A204.1 (cell line): ENCODE measurements at regions not wholly inside any gene's neighbourhood (a gene's known extent, or its start where the extent isn't known, plus 50 kb on each side); places are given as distances from the start of the nearest gene placed in this dataset.
"Not testable (repeated sequence)": the region's sequence is repeated elsewhere in the genome, so short reads cannot be mapped to it uniquely, and the experiment has no call there.

Experiments used
- FAIRE-seq: peaks from 2 replicates; lab custom pipeline; 2012; peaks lifted over from hg19 to GRCh38; lab: Jason Lieb, UNC

- no peak for FAIRE-seq
These were observed 165.8 kb upstream of the ADCY1 start for GRCh38 chr7:45408409-45408737.

GRCh38 chr7:45410893-45411292 is 163.3 kb upstream of the ADCY1 start:
- FAIRE-seq = no peak

GRCh38 chr7:45413419-45413818 is 160.7 kb upstream of the ADCY1 start:
- no peak for FAIRE-seq

GRCh38 chr7:45414226-45414625 is 159.9 kb upstream of the ADCY1 start:
- FAIRE-seq = no peak

- no peak for FAIRE-seq
These were observed 158.9 kb upstream of the ADCY1 start for GRCh38 chr7:45415265-45415664.

GRCh38 chr7:45416846-45417245 is 157.3 kb upstream of the ADCY1 start:
- no peak for FAIRE-seq

- no peak for FAIRE-seq
These were observed 156.9 kb upstream of the ADCY1 start for GRCh38 chr7:45417268-45417667.

- no peak for FAIRE-seq
These were observed 156.4 kb upstream of the ADCY1 start for GRCh38 chr7:45417735-45418134.

GRCh38 chr7:45420843-45421495 is 153.2 kb upstream of the ADCY1 start:
- FAIRE-seq = no peak

GRCh38 chr7:45421806-45422205 is 152.4 kb upstream of the ADCY1 start:
- FAIRE-seq = no peak

- no peak for FAIRE-seq
These were observed 143.8 kb upstream of the ADCY1 start for GRCh38 chr7:45430397-45430796.

- FAIRE-seq = no peak
These were observed 139.9 kb upstream of the ADCY1 start for GRCh38 chr7:45434167-45434784.

GRCh38 chr7:45435131-45435530 is 139.0 kb upstream of the ADCY1 start:
- FAIRE-seq = no peak

GRCh38 chr7:45435846-45436245 is 138.3 kb upstream of the ADCY1 start:
- FAIRE-seq = no peak

- not testable (repeated sequence) for FAIRE-seq
These were observed 133.4 kb upstream of the ADCY1 start for GRCh38 chr7:45440776-45441175.

- no peak for FAIRE-seq
These were observed 130.9 kb upstream of the ADCY1 start for GRCh38 chr7:45443263-45443662.

- no peak for FAIRE-seq
These were observed 127.8 kb upstream of the ADCY1 start for GRCh38 chr7:45446195-45446944.

- FAIRE-seq = no peak
These were observed 126.9 kb upstream of the ADCY1 start for GRCh38 chr7:45447296-45447695.

GRCh38 chr7:45450571-45451204 is 123.5 kb upstream of the ADCY1 start:
- no peak for FAIRE-seq

GRCh38 chr7:45451342-45452035 is 122.7 kb upstream of the ADCY1 start:
- no peak for FAIRE-seq

- no peak for FAIRE-seq
These were observed 119.4 kb upstream of the ADCY1 start for GRCh38 chr7:45454771-45455170.

- FAIRE-seq = no peak
These were observed 118.5 kb upstream of the ADCY1 start for GRCh38 chr7:45455662-45456061.

- FAIRE-seq = no peak
These were observed 118.1 kb upstream of the ADCY1 start for GRCh38 chr7:45456105-45456504.
